GM12878 (cell line): ENCODE measurements at regions not wholly inside any gene's neighbourhood (a gene's known extent, or its start where the extent isn't known, plus 50 kb on each side); places are given as distances from the start of the nearest gene placed in this dataset.

Source experiments
- ATAC-seq: fragments of 200-7000 bp; cut with Tn5 transposase; 3 replicates; pipeline ENCODE4 v1.9.1; 2020; ENCODE audit warnings: mild to moderate bottlenecking, moderate library complexity
- BruUV-seq: library from RNA; stranded (reverse); fragments of 400-500 nt; replicated peaks from 2 replicates; lab custom pipeline; 2021; lab: Mats Ljungman, UMichigan
- CTCF ChIA-PET: fragments of 300-600 bp; sonication (Branson Sonifier 250); formaldehyde crosslinking; extraction: SDS; loops from one replicate; lab custom pipeline; 2021; ENCODE audit warnings: inconsistent platforms; lab: Yijun Ruan, JAX
- POLR2A ChIA-PET: fragments of 350-600 bp; formaldehyde crosslinking; extraction: SDS; loops from one replicate; lab custom pipeline; 2021; ENCODE audit warnings: inconsistent platforms; lab: Charles Lee
- RAD21 ChIA-PET: fragments of 300-600 bp; sonication (Branson Sonifier 250); formaldehyde crosslinking; loops from one replicate; lab custom pipeline; 2023; ENCODE audit warnings: antibody characterized with exemption; ENCODE audit not compliant: unreplicated experiment; lab: Charles Lee
- SMC1A ChIA-PET: fragments of 300-600 bp; sonication (Branson Sonifier 250); formaldehyde crosslinking; loops from one replicate; lab custom pipeline; 2023; ENCODE audit not compliant: unreplicated experiment, uncharacterized antibody; lab: Charles Lee
- DNase-seq: peaks from one replicate; pipeline ENCODE4 v3.0.0-alpha.2; 2011; ENCODE audit warnings: low read depth, low spot score
- FAIRE-seq: peaks from 3 replicates; lab custom pipeline; 2011; peaks lifted over from hg19 to GRCh38; lab: Jason Lieb, UNC
- H2AFZ ChIP-seq: 2 replicates; pipeline ENCODE4 v1.6.0; 2011; ENCODE audit warnings: low read depth, low read length, control low read depth; ENCODE audit not compliant: control insufficient read depth
- H3K27ac ChIP-seq: 2 replicates; pipeline ENCODE4 v1.5.1; 2011; ENCODE audit warnings: control low read depth; ENCODE audit not compliant: control insufficient read depth, insufficient read depth
- H3K27me3 ChIP-seq, 2 experiments: replicated peaks in 1 of 2; 2 replicates each; pipeline versions ENCODE4 v1.6.0 to v1.6.1; 2011; ENCODE audit warnings: low read length in 1 of 2; ENCODE audit not compliant: control insufficient read depth in 2 of 2, insufficient read depth in 2 of 2
- H3K36me3 ChIP-seq, 2 experiments: 2 replicates each; pipeline ENCODE4 v1.5.1; 2011; ENCODE audit warnings: low read length in 1 of 2; ENCODE audit not compliant: control insufficient read depth in 2 of 2, insufficient read depth in 2 of 2
- H3K4me1 ChIP-seq: 2 replicates; pipeline ENCODE4 v1.6.1; 2011; ENCODE audit warnings: mild to moderate bottlenecking, low read length, moderate library complexity, mixed read lengths; ENCODE audit not compliant: control insufficient read depth, insufficient read depth
- H3K4me2 ChIP-seq: 2 replicates; pipeline ENCODE4 v1.6.0; 2011; ENCODE audit warnings: control low read depth; ENCODE audit not compliant: control insufficient read depth, insufficient read depth
- H3K4me3 ChIP-seq: fragments of 200-600 bp; sonication (generic); 2 replicates; pipeline ENCODE4 v1.5.1; 2016
- H3K79me2 ChIP-seq: 2 replicates; pipeline ENCODE4 v1.6.0; 2011; ENCODE audit warnings: low read length; ENCODE audit not compliant: control insufficient read depth, insufficient read depth
- H3K9ac ChIP-seq: 2 replicates; pipeline ENCODE4 v1.8.0; 2011; ENCODE audit warnings: low read length, control low read depth, mixed read lengths; ENCODE audit not compliant: control insufficient read depth, insufficient read depth
- H3K9me3 ChIP-seq: replicated peaks from 3 replicates; pipeline ENCODE4 v1.5.1; 2011; ENCODE audit warnings: mild to moderate bottlenecking, low read length; ENCODE audit not compliant: control insufficient read depth, insufficient read depth
- H4K20me1 ChIP-seq: 2 replicates; pipeline ENCODE4 v1.6.0; 2011; ENCODE audit not compliant: control insufficient read depth, insufficient read depth
- CBFB ChIP-seq: IDR thresholded peaks from 2 replicates; pipeline ENCODE4 v1.6.1; 2016; ENCODE audit warnings: antibody characterized with exemption, low read depth
- ETV6 ChIP-seq, 2 experiments: fragments of 450-650 bp in 1 of 2; IDR thresholded peaks in 1 of 2; conservative IDR thresholded peaks in 1 of 2; 2 replicates each; pipeline ENCODE4 v1.6.1; 2014; ENCODE audit warnings: antibody characterized with exemption in 1 of 2, borderline replicate concordance in 1 of 2, low read depth in 1 of 2, mild to moderate bottlenecking in 1 of 2, moderate library complexity in 1 of 2
- FOS ChIP-seq: IDR thresholded peaks from 3 replicates; pipeline ENCODE4 v1.6.1; 2011; ENCODE audit warnings: borderline replicate concordance; ENCODE audit not compliant: insufficient read length; ENCODE audit errors: extremely low read depth
- HDAC6 ChIP-seq: fragments of 200-600 bp; sonication (generic); IDR thresholded peaks from one replicate; pipeline ENCODE4 v1.8.0; 2017; ENCODE audit warnings: antibody characterized with exemption; ENCODE audit not compliant: unreplicated experiment
- MEF2B ChIP-seq: fragments of 450-650 bp; IDR thresholded peaks from 2 replicates; pipeline ENCODE4 v1.6.1; 2018; ENCODE audit warnings: mild to moderate bottlenecking, moderate library complexity; ENCODE audit not compliant: partially characterized antibody, poor library complexity, severe bottlenecking
- MTA3 ChIP-seq: IDR thresholded peaks from 2 replicates; pipeline ENCODE4 v1.6.1; 2012; ENCODE audit warnings: low read length, inconsistent platforms, borderline replicate concordance
- NFYA ChIP-seq: IDR thresholded peaks from 2 replicates; pipeline ENCODE4 v1.6.1; 2011; ENCODE audit warnings: low read depth, mild to moderate bottlenecking, low read length, improper control_type of control experiment, borderline replicate concordance
- NR2F1 ChIP-seq: fragments of 450-650 bp; conservative IDR thresholded peaks from 2 replicates; pipeline ENCODE4 v1.6.1; 2017; ENCODE audit warnings: mild to moderate bottlenecking
- SP1 ChIP-seq: IDR thresholded peaks from one replicate; pipeline ENCODE4 v1.6.1; 2011; ENCODE audit warnings: low read depth, low read length
- STAT1 ChIP-seq: fragments of 450-650 bp; conservative IDR thresholded peaks from 2 replicates; pipeline ENCODE4 v1.6.1; 2014; ENCODE audit warnings: antibody characterized with exemption, mild to moderate bottlenecking
- SUZ12 ChIP-seq: fragments of 200-600 bp; sonication (generic); IDR thresholded peaks from one replicate; pipeline ENCODE4 v1.6.1; 2018; ENCODE audit warnings: antibody characterized with exemption, mild to moderate bottlenecking; ENCODE audit not compliant: unreplicated experiment
- WGBS: methylation state at CpG from one replicate; pipeline ENCODE4 v1.1.6; 2016; ENCODE audit warnings: low lambda C conversion rate; ENCODE audit not compliant: insufficient replicate concordance, insufficient coverage; ENCODE audit errors: missing lambda C conversion rate; 5-methylcytosine and 5-hydroxymethylcytosine counted together
- in situ Hi-C: fragments of 300-500 bp; cut with MboI; formaldehyde crosslinking; loops from 9 replicates; pipeline ENCODE4 v1.14.3; 2018; ENCODE audit warnings: mixed read lengths
- intact Hi-C: fragments of 100-400 bp; cut with micrococcal nuclease; formaldehyde crosslinking; loops from one replicate; pipeline ENCODE4 v1.14.2; 2022; ENCODE audit not compliant: unreplicated experiment
- TF ChIP-seq, protein P1 (sequence below): fragments of 450-650 bp; IDR thresholded peaks from 2 replicates; pipeline ENCODE4 v1.6.1; 2016; ENCODE audit warnings: mild to moderate bottlenecking, moderate library complexity, borderline replicate concordance
- TF ChIP-seq, protein P2 (sequence below): IDR thresholded peaks from 2 replicates; pipeline ENCODE4 v1.6.1; 2011; ENCODE audit warnings: mild to moderate bottlenecking, low read depth, low read length, moderate library complexity; ENCODE audit not compliant: insufficient replicate concordance

DNA sequence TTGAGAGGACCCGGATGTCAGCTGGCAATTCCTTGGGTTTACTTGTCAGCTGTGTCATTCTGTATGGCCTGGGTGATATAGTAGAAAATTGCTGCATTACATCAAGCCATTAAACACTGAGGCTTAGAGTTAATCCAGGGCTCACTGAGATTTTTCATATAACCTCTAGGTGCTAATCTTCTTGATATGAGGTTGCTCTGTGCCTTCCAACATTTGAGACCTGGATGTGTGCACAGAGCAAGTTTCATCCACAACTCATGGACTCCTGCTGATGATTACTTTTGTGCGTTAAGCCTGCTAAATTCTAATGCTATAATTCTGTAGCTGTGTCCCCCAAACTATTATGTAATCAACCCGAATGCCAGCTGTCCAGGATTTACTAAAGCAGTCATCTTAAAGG lies 178.4 kb upstream of the CDH20 start:
- WGBS: 27% methylated on average over 3 of the region's 3 CpGs
- no peak for FAIRE-seq
- SMC1A ChIA-PET: interaction anchor here (0.7 to 1.1 kb wide), 2 partner anchors 66 to 779 kb away, joined by 3 read pairs; no protein-coding TSS in a partner anchor
- Histone ChIP-seq H3K27me3 (no peaks in the 10 kb centered on the region), H2AFZ (no peak overlapping the region), H3K4me3 (no peak overlapping the region), H4K20me1 (no peaks in the 10 kb centered on the region), H3K9ac (no peak overlapping the region), H3K4me1 (no peaks in the 10 kb centered on the region), H3K36me3 (no peaks in the 10 kb centered on the region), H3K4me2 (no peak overlapping the region), H3K9me3 (no peaks in the 10 kb centered on the region), H3K79me2 (no peaks in the 10 kb centered on the region), H3K27ac (no peak overlapping the region)
- RAD21 ChIA-PET: no interaction called here
- TF ChIP-seq MTA3 (no peak), STAT1 (no peak), HDAC6 (no peak), NFYA (no peak), CBFB (no peak), SP1 (no peak), SUZ12 (no peak), MEF2B (no peak), ETV6 (conservative IDR thresholded peaks at IDR 0.05 in 1 of 2, IDR thresholded peaks at IDR 0.05 in 1 of 2; ENCODE audit: borderline replicate concordance in 1 of 2, low read depth in 1 of 2) (no peak), FOS (no peak), NR2F1 (no peak)
- TF ChIP-seq, protein P1, sequence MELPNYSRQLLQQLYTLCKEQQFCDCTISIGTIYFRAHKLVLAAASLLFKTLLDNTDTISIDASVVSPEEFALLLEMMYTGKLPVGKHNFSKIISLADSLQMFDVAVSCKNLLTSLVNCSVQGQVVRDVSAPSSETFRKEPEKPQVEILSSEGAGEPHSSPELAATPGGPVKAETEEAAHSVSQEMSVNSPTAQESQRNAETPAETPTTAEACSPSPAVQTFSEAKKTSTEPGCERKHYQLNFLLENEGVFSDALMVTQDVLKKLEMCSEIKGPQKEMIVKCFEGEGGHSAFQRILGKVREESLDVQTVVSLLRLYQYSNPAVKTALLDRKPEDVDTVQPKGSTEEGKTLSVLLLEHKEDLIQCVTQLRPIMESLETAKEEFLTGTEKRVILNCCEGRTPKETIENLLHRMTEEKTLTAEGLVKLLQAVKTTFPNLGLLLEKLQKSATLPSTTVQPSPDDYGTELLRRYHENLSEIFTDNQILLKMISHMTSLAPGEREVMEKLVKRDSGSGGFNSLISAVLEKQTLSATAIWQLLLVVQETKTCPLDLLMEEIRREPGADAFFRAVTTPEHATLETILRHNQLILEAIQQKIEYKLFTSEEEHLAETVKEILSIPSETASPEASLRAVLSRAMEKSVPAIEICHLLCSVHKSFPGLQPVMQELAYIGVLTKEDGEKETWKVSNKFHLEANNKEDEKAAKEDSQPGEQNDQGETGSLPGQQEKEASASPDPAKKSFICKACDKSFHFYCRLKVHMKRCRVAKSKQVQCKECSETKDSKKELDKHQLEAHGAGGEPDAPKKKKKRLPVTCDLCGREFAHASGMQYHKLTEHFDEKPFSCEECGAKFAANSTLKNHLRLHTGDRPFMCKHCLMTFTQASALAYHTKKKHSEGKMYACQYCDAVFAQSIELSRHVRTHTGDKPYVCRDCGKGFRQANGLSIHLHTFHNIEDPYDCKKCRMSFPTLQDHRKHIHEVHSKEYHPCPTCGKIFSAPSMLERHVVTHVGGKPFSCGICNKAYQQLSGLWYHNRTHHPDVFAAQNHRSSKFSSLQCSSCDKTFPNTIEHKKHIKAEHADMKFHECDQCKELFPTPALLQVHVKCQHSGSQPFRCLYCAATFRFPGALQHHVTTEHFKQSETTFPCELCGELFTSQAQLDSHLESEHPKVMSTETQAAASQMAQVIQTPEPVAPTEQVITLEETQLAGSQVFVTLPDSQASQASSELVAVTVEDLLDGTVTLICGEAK: no peak
- TF ChIP-seq, protein P2, sequence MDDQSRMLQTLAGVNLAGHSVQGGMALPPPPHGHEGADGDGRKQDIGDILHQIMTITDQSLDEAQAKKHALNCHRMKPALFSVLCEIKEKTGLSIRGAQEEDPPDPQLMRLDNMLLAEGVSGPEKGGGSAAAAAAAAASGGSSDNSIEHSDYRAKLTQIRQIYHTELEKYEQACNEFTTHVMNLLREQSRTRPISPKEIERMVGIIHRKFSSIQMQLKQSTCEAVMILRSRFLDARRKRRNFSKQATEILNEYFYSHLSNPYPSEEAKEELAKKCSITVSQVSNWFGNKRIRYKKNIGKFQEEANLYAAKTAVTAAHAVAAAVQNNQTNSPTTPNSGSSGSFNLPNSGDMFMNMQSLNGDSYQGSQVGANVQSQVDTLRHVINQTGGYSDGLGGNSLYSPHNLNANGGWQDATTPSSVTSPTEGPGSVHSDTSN: no peak
- no peak for ATAC-seq
- no peak for DNase-seq
- intact Hi-C loops (no loop called here), in situ Hi-C loops (no loop called here)
- POLR2A ChIA-PET: no interaction called here
- CTCF ChIA-PET: interaction anchor here (1.5 kb wide), 1 partner anchor 11 kb away, joined by 4 read pairs; no protein-coding TSS in a partner anchor
- BruUV-seq: no TSS peak
